ENCODE measurements at regions not wholly inside any gene's neighbourhood (a gene's known extent, or its start where the extent isn't known, plus 50 kb on each side); places are given as distances from the start of the nearest gene placed in this dataset.

DNA sequence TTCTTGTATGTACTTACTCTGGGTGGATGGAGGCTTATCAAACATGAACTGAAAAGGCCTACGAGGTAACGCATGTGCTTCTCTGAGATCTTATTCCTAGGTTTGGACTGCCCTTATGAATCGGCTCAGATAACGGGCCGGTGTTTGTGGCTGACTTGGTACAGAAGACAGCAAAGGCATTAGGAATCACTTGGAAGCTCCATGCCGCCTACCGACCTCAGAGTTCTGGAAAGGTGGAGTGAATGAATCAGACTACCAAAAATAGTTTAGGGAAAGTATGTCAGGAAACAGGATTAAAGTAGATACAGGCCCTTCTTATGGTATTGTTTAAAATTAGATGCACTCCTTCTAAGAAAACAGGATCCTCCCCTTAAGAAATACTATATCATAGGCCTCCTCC is 172.4 kb upstream of the PCDH9 start:
- 89 to 93% methylated on average over 7 of the region's 7 CpGs for WGBS, 2 donors
- no peak for TF ChIP-seq CTCF (IDR thresholded peaks at IDR 0.05)
- no peak for DNase-seq
- H3K27ac ChIP-seq, result no peak overlapping the region
- H3K4me3 ChIP-seq, result no peak overlapping the region
- H3K36me3 ChIP-seq, result no peaks in the 10 kb centered on the region
- H3K9me3 ChIP-seq, result peaks cover 0 to 4% (median 0%) of the 10 kb centered on the region in 11 donors
- no peaks in the 10 kb centered on the region for H3K4me1 ChIP-seq
- intact Hi-C loops (cut with DNase I), result no loop called here
- ATAC-seq, result no peak
- H3K27me3 ChIP-seq, result no peaks in the 10 kb centered on the region

GRCh38 chr13:67395577-67395976 is 165.4 kb upstream of the PCDH9 start:
- ATAC-seq (no peak), DNase-seq (no peak)
- Histone ChIP-seq H3K27ac (no peak overlapping the region), H3K36me3 (no peaks in the 10 kb centered on the region), H3K9me3 (peaks cover 0 to 4% (median 0%) of the 10 kb centered on the region in 11 donors), H3K4me1 (no peaks in the 10 kb centered on the region), H3K27me3 (no peaks in the 10 kb centered on the region), H3K4me3 (no peak overlapping the region)
- intact Hi-C loops (cut with DNase I), result no loop called here
- WGBS, 2 donors, result 85 to 95% methylated on average over 1 of the region's 1 CpG
- no peak for TF ChIP-seq CTCF (IDR thresholded peaks at IDR 0.05)

- intact Hi-C loops (cut with DNase I), result no loop called here
- no peak for TF ChIP-seq CTCF (IDR thresholded peaks at IDR 0.05)
- Histone ChIP-seq H3K9me3 (peaks cover 0 to 6% (median 0%) of the 10 kb centered on the region in 11 donors), H3K4me1 (no peaks in the 10 kb centered on the region), H3K27me3 (no peaks in the 10 kb centered on the region), H3K36me3 (no peaks in the 10 kb centered on the region), H3K4me3 (no peak overlapping the region), H3K27ac (no peak overlapping the region)
- DNase-seq, result no peak
- no peak for ATAC-seq
Observed at GRCh38 chr13:67392014-67392413, 161.9 kb upstream of the PCDH9 start.

- intact Hi-C loops (cut with DNase I), result no loop called here
- Histone ChIP-seq H3K27me3 (no peaks in the 10 kb centered on the region), H3K27ac (no peak overlapping the region), H3K9me3 (peaks cover 0 to 10% (median 0%) of the 10 kb centered on the region in 11 donors), H3K36me3 (no peaks in the 10 kb centered on the region), H3K4me1 (no peaks in the 10 kb centered on the region), H3K4me3 (no peak overlapping the region)
- 56 to 62% methylated on average over 2 of the region's 2 CpGs for WGBS, 2 donors
- no peak for ATAC-seq
- no peak for DNase-seq
- no peak for TF ChIP-seq CTCF (IDR thresholded peaks at IDR 0.05)
Observed at GRCh38 chr13:67390462-67391086, 160.4 kb upstream of the PCDH9 start.

Data from heart right ventricle (tissue), 16 donors.